ENCODE measurements at regions not wholly inside any gene's neighbourhood (a gene's known extent, or its start where the extent isn't known, plus 50 kb on each side); places are given as distances from the start of the nearest gene placed in this dataset.

- TF ChIP-seq CTCF (IDR thresholded peaks at IDR 0.05; ENCODE audit: borderline replicate concordance, extremely low read depth, insufficient read depth): no peak
- FAIRE-seq: no peak
- Histone ChIP-seq H3K27me3 (ENCODE audit: control insufficient read depth, insufficient read depth, low read length) (no peaks in the 10 kb centered on the region), H3K36me3 (ENCODE audit: control insufficient read depth in 2 of 3, insufficient read depth in 3 of 3, low read length in 3 of 3) (no peaks in the 10 kb centered on the region), H3K4me3 (ENCODE audit: low read length in 3 of 3) (no peak overlapping the region), H3K27ac (ENCODE audit: low read depth in 2 of 2, low read length in 2 of 2) (no peak overlapping the region), H3K9ac (ENCODE audit: low read length in 3 of 3) (no peak overlapping the region), H3K9me3 (ENCODE audit: control insufficient read depth in 2 of 3, insufficient read depth in 1 of 3, low read length in 3 of 3) (no peaks in the 10 kb centered on the region), H3K4me1 (ENCODE audit: control insufficient read depth in 2 of 3, insufficient read depth in 2 of 3, low read depth in 1 of 3, low read length in 3 of 3) (no peaks in the 10 kb centered on the region)
- intact Hi-C loops (cut with DNase I): no loop called here
- no peak for DNase-seq
Observed at GRCh38 chr11:95688015-95688414, 101.6 kb downstream of the FAM76B start.

GRCh38 chr11:95686265-95686664, 103.3 kb downstream of the FAM76B start:
- intact Hi-C loops (cut with DNase I): no loop called here
- Histone ChIP-seq H3K27ac (ENCODE audit: low read depth in 2 of 2, low read length in 2 of 2) (no peak overlapping the region), H3K9me3 (ENCODE audit: control insufficient read depth in 2 of 3, insufficient read depth in 1 of 3, low read length in 3 of 3) (no peaks in the 10 kb centered on the region), H3K4me1 (ENCODE audit: control insufficient read depth in 2 of 3, insufficient read depth in 2 of 3, low read depth in 1 of 3, low read length in 3 of 3) (no peaks in the 10 kb centered on the region), H3K4me3 (ENCODE audit: low read length in 3 of 3) (no peak overlapping the region), H3K9ac (ENCODE audit: low read length in 3 of 3) (no peak overlapping the region), H3K27me3 (ENCODE audit: control insufficient read depth, insufficient read depth, low read length) (no peaks in the 10 kb centered on the region), H3K36me3 (ENCODE audit: control insufficient read depth in 2 of 3, insufficient read depth in 3 of 3, low read length in 3 of 3) (no peaks in the 10 kb centered on the region)
- DNase-seq (no peak), FAIRE-seq (no peak)
- TF ChIP-seq CTCF (IDR thresholded peaks at IDR 0.05; ENCODE audit: borderline replicate concordance, extremely low read depth, insufficient read depth): no peak

- Histone ChIP-seq H3K9me3 (ENCODE audit: control insufficient read depth in 2 of 3, insufficient read depth in 1 of 3, low read length in 3 of 3) (no peaks in the 10 kb centered on the region), H3K4me1 (ENCODE audit: control insufficient read depth in 2 of 3, insufficient read depth in 2 of 3, low read depth in 1 of 3, low read length in 3 of 3) (no peaks in the 10 kb centered on the region), H3K27ac (ENCODE audit: low read depth in 2 of 2, low read length in 2 of 2) (no peak overlapping the region), H3K27me3 (ENCODE audit: control insufficient read depth, insufficient read depth, low read length) (no peaks in the 10 kb centered on the region), H3K36me3 (ENCODE audit: control insufficient read depth in 2 of 3, insufficient read depth in 3 of 3, low read length in 3 of 3) (no peaks in the 10 kb centered on the region), H3K4me3 (ENCODE audit: low read length in 3 of 3) (no peak overlapping the region), H3K9ac (ENCODE audit: low read length in 3 of 3) (no peak overlapping the region)
- DNase-seq: no peak
- intact Hi-C loops (cut with DNase I): no loop called here
- no peak for FAIRE-seq
- no peak for TF ChIP-seq CTCF (IDR thresholded peaks at IDR 0.05; ENCODE audit: borderline replicate concordance, extremely low read depth, insufficient read depth)
Observed at GRCh38 chr11:95684701-95685100, 104.9 kb downstream of the FAM76B start.

GRCh38 chr11:95684170-95684569, 105.4 kb downstream of the FAM76B start:
- H3K9ac ChIP-seq (ENCODE audit: low read length in 3 of 3): no peak overlapping the region
- DNase-seq: no peak
- no peak for TF ChIP-seq CTCF (IDR thresholded peaks at IDR 0.05; ENCODE audit: borderline replicate concordance, extremely low read depth, insufficient read depth)
- no peaks in the 10 kb centered on the region for H3K9me3 ChIP-seq (ENCODE audit: control insufficient read depth in 2 of 3, insufficient read depth in 1 of 3, low read length in 3 of 3)
- no peak for FAIRE-seq
- no peak overlapping the region for H3K27ac ChIP-seq (ENCODE audit: low read depth in 2 of 2, low read length in 2 of 2)
- intact Hi-C loops (cut with DNase I): no loop called here
- no peaks in the 10 kb centered on the region for H3K4me1 ChIP-seq (ENCODE audit: control insufficient read depth in 2 of 3, insufficient read depth in 2 of 3, low read depth in 1 of 3, low read length in 3 of 3)
- no peaks in the 10 kb centered on the region for H3K36me3 ChIP-seq (ENCODE audit: control insufficient read depth in 2 of 3, insufficient read depth in 3 of 3, low read length in 3 of 3)
- no peaks in the 10 kb centered on the region for H3K27me3 ChIP-seq (ENCODE audit: control insufficient read depth, insufficient read depth, low read length)
- H3K4me3 ChIP-seq (ENCODE audit: low read length in 3 of 3): no peak overlapping the region
